Mesothelial cell of epicardium (in vitro differentiated cells): ENCODE measurements at regions not wholly inside any gene's neighbourhood (a gene's known extent, or its start where the extent isn't known, plus 50 kb on each side); places are given as distances from the start of the nearest gene placed in this dataset.
"Not testable (repeated sequence)": the region's sequence is repeated elsewhere in the genome, so short reads cannot be mapped to it uniquely, and the experiment has no call there.

Experiments used
- DNase-seq, 2 experiments: peaks; one replicate each; pipeline ENCODE4 v3.0.0; 2021; ENCODE audit warnings: low spot score in 2 of 2; ENCODE audit not compliant: unreplicated experiment in 2 of 2
- H3K27ac Mint-ChIP-seq: 2 replicates; pipeline ENCODE4 v1.8.0; 2021; ENCODE audit warnings: mixed read lengths
- H3K27me3 Mint-ChIP-seq: 2 replicates; pipeline ENCODE4 v1.8.0; 2021; ENCODE audit warnings: low read depth, mixed read lengths
- H3K36me3 Mint-ChIP-seq: 2 replicates; pipeline ENCODE4 v1.8.0; 2021; ENCODE audit warnings: mixed read lengths
- H3K4me1 Mint-ChIP-seq: 2 replicates; pipeline ENCODE4 v1.8.0; 2021; ENCODE audit warnings: mixed read lengths
- H3K4me3 Mint-ChIP-seq: 2 replicates; pipeline ENCODE4 v1.8.0; 2021; ENCODE audit warnings: mild to moderate bottlenecking, moderate library complexity, mixed read lengths
- H3K9me3 Mint-ChIP-seq: 2 replicates; pipeline ENCODE4 v1.8.0; 2021; ENCODE audit warnings: mixed read lengths
- CTCF ChIP-seq: fragments of 200-600 bp; sonication (generic); IDR thresholded peaks from one replicate; pipeline ENCODE4 v1.5.0; 2021; ENCODE audit warnings: antibody characterized with exemption; ENCODE audit not compliant: unreplicated experiment

DNA sequence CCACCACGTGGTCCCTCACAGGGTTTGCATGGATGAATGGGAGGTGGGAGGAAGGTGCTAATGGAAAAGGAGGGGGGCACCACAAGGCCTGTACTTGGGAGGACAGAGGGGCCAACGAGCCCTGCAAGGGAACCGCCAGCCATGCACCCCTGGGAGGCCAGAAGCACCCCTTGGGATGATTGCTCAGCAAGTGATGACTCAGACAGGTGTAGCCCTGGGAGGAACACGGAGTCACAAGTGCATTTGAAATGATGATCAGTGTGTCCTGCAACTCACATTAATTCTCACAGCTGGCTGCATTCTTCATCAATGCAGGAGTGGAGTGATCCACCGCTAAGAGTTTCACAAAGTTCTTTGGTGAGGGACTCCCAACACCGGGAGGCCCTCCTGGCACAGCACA lies 82.8 kb upstream of the ZNF254 start:
- no peak for DNase-seq
- Mint-ChIP-seq H3K4me3 (no peak overlapping the region), H3K36me3 (peaks cover 1% of the 10 kb centered on the region), H3K9me3 (peaks cover 63% of the 10 kb centered on the region), H3K27me3 (no peaks in the 10 kb centered on the region), H3K27ac (no peak overlapping the region), H3K4me1 (no peaks in the 10 kb centered on the region)
- no peak for TF ChIP-seq CTCF

DNA sequence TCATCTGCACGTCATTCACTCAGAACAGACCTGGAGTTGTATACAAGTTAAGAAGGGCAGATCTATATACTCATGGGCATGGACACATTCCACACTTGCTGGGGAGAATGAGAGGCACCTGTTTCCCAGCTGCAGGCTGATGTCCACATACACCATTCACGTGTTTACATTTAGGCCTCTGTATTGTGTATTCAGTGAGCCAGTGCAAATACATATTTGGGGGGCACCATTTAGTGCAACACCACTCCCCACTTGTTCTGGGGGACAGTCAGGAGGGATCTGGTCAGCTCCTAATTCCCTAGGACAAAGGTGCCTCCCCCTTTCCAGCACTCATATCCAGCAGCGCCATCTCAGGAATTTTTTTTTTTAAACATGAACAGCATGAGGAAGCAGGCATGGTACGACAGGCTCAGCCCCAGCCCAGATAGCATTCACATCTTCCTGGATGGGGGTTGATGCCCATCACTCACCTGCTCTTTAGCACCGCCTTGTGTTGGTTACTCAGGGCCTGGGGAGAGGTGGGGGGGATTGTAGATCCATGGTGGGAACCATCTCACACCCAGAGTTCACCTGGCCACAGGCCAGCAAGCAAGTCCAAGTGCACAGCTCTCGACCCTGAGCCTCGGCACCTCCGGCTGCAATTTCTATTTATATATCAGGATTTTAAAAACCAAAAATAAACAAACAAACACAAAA lies 56.9 kb upstream of the ZNF254 start:
- Mint-ChIP-seq H3K4me1 (peaks cover 6% of the 10 kb centered on the region), H3K36me3 (no peaks in the 10 kb centered on the region), H3K27ac (no peak overlapping the region), H3K9me3 (peaks cover 3% of the 10 kb centered on the region), H3K4me3 (no peak overlapping the region), H3K27me3 (no peaks in the 10 kb centered on the region)
- no peak for DNase-seq
- TF ChIP-seq CTCF = no peak

DNA sequence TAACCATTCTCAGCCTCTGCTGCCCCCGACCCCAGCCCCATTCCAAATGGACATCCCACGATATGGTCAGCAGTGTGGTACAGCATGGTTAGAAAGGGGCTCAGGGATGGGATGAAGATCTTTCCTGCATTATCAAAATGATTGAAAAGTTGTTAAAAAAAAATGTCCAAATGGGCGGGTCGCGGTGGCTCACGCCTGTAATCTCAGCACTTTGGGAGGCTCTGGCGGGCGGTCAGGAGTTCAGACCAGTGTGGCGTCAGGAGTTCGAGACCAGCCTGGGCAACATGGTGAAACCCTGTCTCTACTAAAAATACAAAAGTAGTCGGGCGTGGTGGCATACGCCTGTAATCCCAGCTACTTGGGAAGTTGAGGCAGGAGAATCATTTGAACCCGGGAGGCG lies 54.3 kb upstream of the ZNF254 start:
- Mint-ChIP-seq H3K27me3 (no peaks in the 10 kb centered on the region), H3K27ac (peak overlapping the region; percentile 100), H3K9me3 (no peaks in the 10 kb centered on the region), H3K4me3 (peak overlapping the region; percentile 100), H3K36me3 (peaks cover 11% of the 10 kb centered on the region), H3K4me1 (peaks cover 22% of the 10 kb centered on the region)
- TF ChIP-seq CTCF = no peak
- no peak for DNase-seq

- no peaks in the 10 kb centered on the region for H3K9me3 Mint-ChIP-seq
- H3K4me3 Mint-ChIP-seq = peak overlapping the region; percentile 100
- no peak for TF ChIP-seq CTCF
- peak overlapping the region; percentile 100 for H3K27ac Mint-ChIP-seq
- no peaks in the 10 kb centered on the region for H3K27me3 Mint-ChIP-seq
- peaks cover 11% of the 10 kb centered on the region for H3K36me3 Mint-ChIP-seq
- H3K4me1 Mint-ChIP-seq = peaks cover 22% of the 10 kb centered on the region
- DNase-seq = peak; percentile 71 to 85
These were observed 53.6 kb upstream of the ZNF254 start for GRCh38 chr19:24033301-24033962.

GRCh38 chr19:24033963-24034342 lies 53.0 kb upstream of the ZNF254 start:
- peak overlapping the region; percentile 100 for H3K27ac Mint-ChIP-seq
- no peaks in the 10 kb centered on the region for H3K27me3 Mint-ChIP-seq
- no peaks in the 10 kb centered on the region for H3K9me3 Mint-ChIP-seq
- H3K4me1 Mint-ChIP-seq = peaks cover 25% of the 10 kb centered on the region
- no peak for TF ChIP-seq CTCF
- peak in 1 of 2 experiments; percentile 51 for DNase-seq
- H3K36me3 Mint-ChIP-seq = peaks cover 15% of the 10 kb centered on the region
- peak overlapping the region; percentile 100 for H3K4me3 Mint-ChIP-seq

GRCh38 chr19:24035261-24035880 lies 51.6 kb upstream of the ZNF254 start:
- H3K9me3 Mint-ChIP-seq, H3K27me3 Mint-ChIP-seq, DNase-seq: not testable (repeated sequence)
- Mint-ChIP-seq H3K36me3 (peaks cover 26% of the 10 kb centered on the region), H3K27ac (peak overlapping the region; percentile 82), H3K4me3 (peak overlapping the region; percentile 100), H3K4me1 (peaks cover 31% of the 10 kb centered on the region)
